ENCODE measurements at regions not wholly inside any gene's neighbourhood (a gene's known extent, or its start where the extent isn't known, plus 50 kb on each side); places are given as distances from the start of the nearest gene placed in this dataset.

- peak; percentile 99 for DNase-seq (ENCODE audit: low spot score)
Measured at GRCh38 chr7:371119-371778, 81.3 kb downstream of the FOXL3 start.

DNA sequence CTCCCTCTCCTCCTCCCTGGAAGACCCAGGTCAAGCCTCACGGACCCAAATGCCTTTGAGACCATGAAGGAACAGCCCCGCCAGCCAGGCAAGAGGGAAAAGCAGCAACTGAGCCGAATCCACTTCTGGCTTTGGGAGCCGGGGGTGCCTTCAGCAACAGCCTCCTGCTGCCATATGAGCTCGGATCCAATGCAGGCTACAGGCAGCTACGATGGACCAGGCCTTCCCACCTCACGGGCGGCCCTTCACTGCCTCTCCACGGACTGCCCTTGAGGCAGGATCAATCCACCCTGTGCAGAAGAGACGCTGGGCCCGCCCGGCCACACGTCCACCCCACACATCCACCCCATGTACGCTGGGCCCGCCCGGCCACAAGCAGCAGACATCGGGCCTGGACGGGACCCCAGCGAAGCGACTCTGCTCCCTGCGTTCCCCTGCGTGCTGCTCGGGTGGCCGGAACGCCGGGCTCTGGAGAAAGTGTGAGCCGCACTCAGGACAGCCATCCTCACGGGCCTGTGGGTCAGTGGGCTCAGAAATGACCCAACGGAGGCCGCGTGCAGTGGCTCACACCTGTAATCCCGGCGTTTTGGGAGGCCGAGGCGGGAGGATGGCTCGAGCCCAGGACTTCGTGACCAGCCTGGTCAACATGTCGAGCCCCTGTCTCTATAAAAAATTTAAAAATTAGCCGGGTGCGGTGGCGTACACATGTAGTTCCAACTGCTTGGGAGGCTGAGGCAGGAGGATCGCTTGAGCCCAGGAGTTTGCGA, 82.0 kb downstream of the FOXL3 start:
- peak; percentile 67 for DNase-seq (ENCODE audit: low spot score)

GRCh38 chr7:372546-372931, 82.6 kb downstream of the FOXL3 start:
- DNase-seq (ENCODE audit: low spot score), result no peak

GRCh38 chr7:372932-373791, 83.2 kb downstream of the FOXL3 start:
- DNase-seq (ENCODE audit: low spot score), result peak; percentile 97

DNA sequence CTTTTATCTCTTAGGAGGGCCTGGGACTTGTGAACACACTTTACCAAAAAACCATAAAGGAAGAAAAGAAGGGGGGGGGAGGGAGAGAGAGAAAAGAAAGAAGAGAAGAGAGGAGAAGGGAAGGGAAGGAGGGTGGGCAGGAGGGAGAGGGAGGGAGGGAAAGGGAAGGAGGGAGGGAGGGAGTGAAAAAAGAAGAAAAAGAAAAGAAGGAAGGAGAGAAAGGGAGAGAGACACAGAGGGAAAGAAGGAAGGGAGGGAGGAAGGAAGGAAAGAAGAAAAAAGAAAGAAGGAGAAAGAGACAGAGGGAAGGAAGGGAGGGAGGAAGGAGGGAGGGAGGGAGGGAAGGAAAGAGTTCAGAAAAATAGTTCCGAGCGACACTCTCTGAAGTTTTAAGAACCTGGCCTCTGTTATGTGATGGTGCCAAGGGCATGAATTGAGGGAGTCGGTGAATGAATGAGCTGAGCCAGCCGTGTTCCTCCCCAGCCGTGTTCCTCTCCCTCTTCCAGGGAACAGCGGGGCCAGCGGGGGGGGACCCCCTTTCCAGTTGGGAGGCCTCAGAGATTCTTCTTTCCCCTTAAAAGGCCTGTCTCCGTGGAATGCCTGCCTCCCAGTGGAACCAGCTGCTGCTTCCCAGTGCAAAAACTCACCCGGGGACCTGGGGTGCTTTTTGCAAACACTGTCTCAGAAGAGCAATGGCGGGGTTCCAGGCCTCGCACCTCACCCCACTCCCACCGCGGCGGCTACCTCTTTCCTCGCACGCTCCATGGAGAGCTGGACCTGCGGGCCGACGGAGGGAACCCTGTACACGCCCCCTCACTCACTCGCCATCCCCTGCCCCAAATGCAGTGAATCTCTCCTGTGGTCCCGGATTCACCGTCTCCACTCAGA, 84.1 kb downstream of the FOXL3 start:
- DNase-seq (ENCODE audit: low spot score), result no peak

DNA sequence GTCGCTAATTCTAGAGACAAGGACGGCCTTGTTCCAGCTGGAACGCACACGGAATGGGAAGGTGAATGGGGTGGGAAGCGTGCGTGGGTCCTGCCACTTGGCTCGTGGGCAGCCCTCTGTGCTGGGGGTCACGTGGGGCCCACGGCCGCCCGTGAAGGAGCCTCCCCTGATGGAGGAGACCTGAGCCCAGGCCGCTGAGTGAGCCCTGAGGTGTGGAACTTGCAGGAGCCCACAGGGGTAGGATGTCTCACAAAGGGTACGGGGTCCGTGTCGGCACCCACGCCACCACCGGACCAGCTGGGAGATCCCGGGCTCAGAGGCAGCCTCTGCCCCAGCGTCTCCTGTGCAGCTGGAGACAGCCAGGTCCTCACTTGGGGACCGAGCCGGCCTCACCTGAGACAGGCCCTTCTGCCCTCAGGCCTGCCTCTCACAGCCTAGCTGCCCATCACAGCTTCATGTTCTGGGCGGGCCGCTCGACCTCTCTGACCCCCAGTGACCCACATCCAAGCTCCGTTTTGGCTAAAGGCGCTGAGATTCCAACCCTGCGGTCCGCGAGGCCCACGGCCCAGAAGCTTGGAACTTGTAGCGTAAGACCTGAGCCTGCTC, 84.8 kb downstream of the FOXL3 start:
- no peak for DNase-seq (ENCODE audit: low spot score)

GRCh38 chr7:375321-375831, 85.4 kb downstream of the FOXL3 start:
- DNase-seq (ENCODE audit: low spot score), result no peak

GRCh38 chr7:375901-376305, 85.9 kb downstream of the FOXL3 start:
- no peak for DNase-seq (ENCODE audit: low spot score)

DNA sequence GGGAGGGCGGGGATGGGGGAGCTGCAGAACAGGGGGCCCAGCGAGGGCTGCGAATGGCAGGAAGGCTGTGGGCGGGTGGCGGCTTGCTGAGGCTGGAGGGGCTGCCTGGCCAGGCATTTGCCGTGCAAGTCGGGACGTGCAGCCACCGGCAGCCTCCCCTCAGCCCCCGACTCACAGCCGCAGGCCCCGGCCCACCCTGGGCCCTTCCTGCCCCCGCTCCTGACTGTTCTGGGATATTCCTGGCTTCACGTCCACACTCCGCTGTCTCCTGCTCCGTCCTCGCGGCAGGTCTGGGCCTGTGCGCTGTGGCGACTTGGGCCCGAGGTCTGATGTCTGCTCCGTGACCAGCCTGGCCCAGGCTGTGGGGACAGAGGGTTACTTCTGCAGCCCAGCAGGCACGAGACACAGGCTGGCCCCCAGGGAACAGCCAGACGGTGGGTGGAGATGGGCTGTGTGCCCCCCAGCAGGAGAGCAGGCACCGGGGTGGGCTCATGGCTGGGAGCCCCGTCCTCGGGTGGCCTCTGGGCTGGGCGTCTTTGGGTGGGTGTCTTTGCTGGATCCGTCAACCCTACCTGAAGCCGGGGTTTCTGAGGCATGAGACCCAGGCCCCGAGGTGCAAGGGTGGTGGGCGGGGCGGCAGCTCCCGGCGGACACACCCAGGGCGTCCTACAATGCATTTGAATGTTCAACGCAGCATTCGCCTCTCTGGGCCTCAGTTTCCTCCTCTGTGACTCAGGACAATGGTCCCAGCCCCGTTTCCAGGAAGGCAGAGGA, 86.5 kb downstream of the FOXL3 start:
- no peak for DNase-seq (ENCODE audit: low spot score)

DNA sequence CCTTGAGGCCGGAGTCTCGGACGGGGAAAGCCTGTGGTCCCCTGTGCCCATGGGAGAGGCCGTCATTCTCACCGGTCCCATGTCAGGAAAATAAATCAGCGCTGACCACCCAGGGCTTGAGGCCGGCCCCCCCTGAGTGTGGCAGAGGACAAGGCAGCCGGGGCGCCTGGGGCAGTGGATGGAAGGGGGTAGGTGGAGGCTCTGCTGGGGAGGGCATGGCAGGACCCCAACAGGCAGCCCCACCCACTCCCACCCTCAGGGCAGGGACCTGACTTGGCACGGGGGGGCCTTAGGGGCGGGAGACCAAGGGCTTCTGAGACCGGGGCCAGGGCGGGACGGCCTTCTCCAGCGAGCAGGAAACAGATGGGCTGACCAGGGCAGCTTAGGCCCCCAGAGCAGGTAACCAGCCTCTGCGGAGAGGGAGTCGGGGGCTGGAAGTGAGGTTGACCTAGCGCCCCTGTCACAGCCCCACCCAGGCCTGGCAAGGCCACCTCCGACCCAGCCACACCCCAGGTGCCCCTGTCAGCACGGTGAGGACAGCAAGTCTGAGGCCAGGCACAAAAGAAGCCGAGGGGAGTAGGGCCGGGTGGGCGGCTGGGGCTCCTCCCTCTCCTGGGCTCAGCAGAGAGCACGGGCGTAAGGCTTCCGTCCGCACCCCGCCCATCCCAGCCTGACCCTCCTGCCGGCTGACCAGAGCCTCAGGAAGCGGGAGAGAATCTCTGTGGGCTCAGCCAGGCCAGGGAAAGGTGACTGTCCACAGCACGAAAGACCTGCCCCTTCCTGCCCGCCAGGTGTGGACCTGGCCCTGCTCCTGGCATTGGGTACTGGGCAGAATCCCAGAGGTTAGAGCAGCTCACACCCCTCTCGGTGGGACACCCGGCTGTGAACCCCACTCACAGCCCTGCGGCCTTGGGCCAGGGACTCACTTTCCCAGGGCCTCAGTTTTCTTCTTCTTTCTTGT, 87.4 kb downstream of the FOXL3 start:
- DNase-seq (ENCODE audit: low spot score), result no peak

DNA sequence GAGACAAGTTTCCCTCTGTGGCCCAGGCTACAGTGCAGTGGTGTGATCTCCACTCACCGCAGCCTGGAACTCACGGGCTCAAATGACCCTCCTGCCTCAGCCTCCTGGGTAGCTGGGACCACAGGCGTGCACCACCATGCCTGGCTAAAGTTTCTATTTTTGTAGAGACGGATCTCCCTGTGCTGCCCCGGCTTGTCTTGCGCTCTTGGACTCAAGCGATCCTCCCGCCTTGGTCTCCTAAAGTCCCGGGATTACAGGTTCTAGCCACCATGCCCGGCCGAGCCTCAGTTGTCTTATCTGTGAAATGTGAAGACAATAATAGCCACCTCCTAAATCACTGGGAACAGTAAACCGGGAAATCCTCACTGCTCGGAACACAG, 88.1 kb downstream of the FOXL3 start:
- no peak for DNase-seq (ENCODE audit: low spot score)

DNA sequence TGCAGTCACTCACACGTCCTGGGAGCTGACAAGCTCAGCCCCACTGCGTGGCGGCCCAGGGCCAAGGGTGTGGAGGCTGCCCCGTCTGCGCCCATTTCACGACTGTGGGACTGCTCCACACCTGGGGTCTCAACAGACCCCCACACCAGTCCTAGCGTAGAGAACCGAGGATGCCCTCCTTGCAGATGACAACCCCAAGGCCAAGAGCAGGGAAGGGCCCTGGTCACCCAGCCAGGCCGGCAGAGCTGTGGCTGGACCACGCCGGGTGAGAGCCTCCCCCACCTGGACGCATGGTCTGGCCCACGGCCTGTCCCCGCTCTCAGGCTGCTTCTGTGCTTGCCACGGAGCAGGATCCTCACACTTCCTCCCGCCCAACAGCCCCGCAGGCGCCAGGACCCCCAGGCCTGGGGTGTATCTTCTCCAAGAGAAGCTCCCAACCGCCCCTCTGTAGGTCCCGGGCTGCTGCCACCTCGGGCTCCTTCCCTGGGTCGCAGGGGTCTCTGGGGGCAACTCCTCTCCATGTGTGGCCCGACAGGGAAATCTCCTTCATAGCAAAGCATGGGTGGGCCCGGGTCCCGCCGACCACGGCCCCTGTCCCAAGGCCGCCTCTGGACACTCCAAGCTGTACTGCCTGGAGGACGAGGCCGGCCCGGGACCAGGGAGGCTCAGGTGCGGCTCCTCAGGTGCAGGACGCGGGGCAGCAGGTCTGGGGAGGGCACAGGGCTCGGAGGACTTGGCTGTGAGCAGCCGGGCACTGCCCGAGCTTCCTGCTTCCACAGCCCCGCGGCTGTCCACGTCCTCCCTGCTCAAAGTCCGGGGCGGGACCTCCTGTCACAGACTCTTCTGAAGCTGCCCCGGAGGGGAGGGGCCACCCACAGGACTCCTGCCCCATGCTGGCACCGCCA, 88.8 kb downstream of the FOXL3 start:
- no peak for DNase-seq (ENCODE audit: low spot score)

DNA sequence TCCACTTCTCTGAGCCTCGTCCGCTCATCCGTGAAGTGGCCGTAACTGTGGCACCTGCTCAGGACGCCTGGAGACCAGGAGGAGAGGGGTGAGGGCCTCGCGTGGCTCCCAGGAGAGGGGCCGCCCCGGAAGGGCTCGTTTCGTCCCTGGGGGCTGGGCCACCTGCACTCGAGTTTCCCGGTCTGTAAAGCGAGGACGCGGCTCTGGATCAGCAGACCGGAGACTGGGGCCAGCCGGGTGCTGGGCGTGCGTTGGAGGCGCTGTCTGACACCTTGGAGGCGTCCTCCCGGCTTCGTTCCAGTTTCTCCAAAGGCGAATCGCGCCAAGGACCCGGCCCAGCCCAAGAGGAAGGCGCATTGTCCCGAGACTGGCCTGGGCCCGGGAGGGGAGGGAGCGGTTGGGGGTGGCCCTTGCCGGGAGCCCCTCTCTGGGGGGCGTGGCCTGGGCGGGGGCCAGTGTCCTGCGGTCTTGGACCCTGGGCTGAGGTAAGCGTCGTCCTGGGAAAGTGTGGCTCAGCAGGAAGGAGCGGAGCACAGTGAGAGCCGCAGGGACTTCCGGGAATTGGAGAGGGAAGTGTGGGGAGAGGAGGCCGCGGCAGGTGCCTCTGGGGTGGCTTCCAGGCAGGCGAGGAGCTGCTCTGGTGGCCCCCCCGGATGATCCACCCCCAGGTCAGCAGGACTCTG, 89.6 kb downstream of the FOXL3 start:
- DNase-seq (ENCODE audit: low spot score), result no peak

DNA sequence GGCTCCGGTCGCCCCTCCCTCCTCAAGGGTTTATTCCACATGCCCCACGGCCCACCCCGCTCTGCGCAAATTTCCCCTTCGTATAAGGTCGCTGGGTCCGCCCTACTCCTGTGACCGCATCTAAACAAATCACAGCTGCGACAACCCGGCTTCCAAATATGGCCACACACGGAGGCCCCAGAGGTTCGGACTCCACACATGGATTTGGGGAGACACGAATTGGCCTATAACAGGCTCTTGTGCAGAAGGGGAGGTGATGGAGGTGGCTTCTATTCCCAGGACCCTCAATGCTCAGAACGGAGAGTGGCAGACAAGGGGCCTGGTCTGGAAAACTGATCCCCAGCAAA, 90.1 kb downstream of the FOXL3 start:
- DNase-seq (ENCODE audit: low spot score), result no peak

- no peak for DNase-seq (ENCODE audit: low spot score)
Measured at GRCh38 chr7:380711-381210, 90.8 kb downstream of the FOXL3 start.

- DNase-seq (ENCODE audit: low spot score), result no peak
Measured at GRCh38 chr7:381211-382042, 91.5 kb downstream of the FOXL3 start.

- no peak for DNase-seq (ENCODE audit: low spot score)
Measured at GRCh38 chr7:382043-382400, 92.1 kb downstream of the FOXL3 start.

Data from HuH-7.5 (cell line).